ENCODE measurements at regions not wholly inside any gene's neighbourhood (a gene's known extent, or its start where the extent isn't known, plus 50 kb on each side); places are given as distances from the start of the nearest gene placed in this dataset.

- TF ChIP-seq KAT7 (CRISPR knock-in tag; IDR thresholded peaks at IDR 0.05; ENCODE audit: borderline replicate concordance) (no peak), ESRRA (CRISPR knock-in tag; IDR thresholded peaks at IDR 0.05; ENCODE audit: borderline replicate concordance) (no peak), CTCF (IDR thresholded peaks at IDR 0.05) (no peak), ZNF317 (CRISPR knock-in tag; IDR thresholded peaks at IDR 0.05; ENCODE audit: borderline replicate concordance, low read depth) (no peak), MAX (CRISPR knock-in tag; IDR thresholded peaks at IDR 0.05) (no peak), FOXK1 (CRISPR knock-in tag; IDR thresholded peaks at IDR 0.05) (no peak), TEAD4 (CRISPR knock-in tag; IDR thresholded peaks at IDR 0.05) (no peak), NFYB (CRISPR knock-in tag; conservative IDR thresholded peaks at IDR 0.05; ENCODE audit: low read depth) (no peak)
Measured at GRCh38 chr18:65372904-65373303, 377.9 kb upstream of the CDH7 start.
